SK-N-SH (cell line): ENCODE measurements at regions not wholly inside any gene's neighbourhood (a gene's known extent, or its start where the extent isn't known, plus 50 kb on each side); places are given as distances from the start of the nearest gene placed in this dataset.

ENCODE experiments used
- CTCF ChIA-PET: fragments of 300-600, 350-600 bp; formaldehyde crosslinking; extraction: SDS; loops from one replicate; lab custom pipeline; 2021; lab: Yijun Ruan, JAX
- POLR2A ChIA-PET: fragments of 350-600 bp; sonication (Branson Sonifier 250); formaldehyde crosslinking; extraction: SDS; loops from one replicate; lab custom pipeline; 2020; ENCODE audit warnings: antibody characterized with exemption, inconsistent platforms; lab: Yijun Ruan, JAX
- DNase-seq: peaks from one replicate; pipeline ENCODE4 v3.0.0; 2012
- H2AFZ ChIP-seq: fragments of 200-600 bp; sonication (generic); 2 replicates; pipeline ENCODE4 v1.8.1; 2016; ENCODE audit warnings: antibody characterized with exemption, mild to moderate bottlenecking, low read depth
- H3F3A ChIP-seq: fragments of 200-600 bp; sonication (generic); replicated peaks from 2 replicates; pipeline ENCODE3; 2016; ENCODE audit warnings: antibody characterized with exemption, mild to moderate bottlenecking; ENCODE audit not compliant: insufficient read depth
- H3K27ac ChIP-seq, 2 experiments: fragments of 200-500 bp in 1 of 2; fragments of 200-600 bp in 1 of 2; sonication (Bioruptor generic) in 1 of 2; sonication (generic), shearing (Covaris generic) in 1 of 2; 2 replicates each; pipeline versions ENCODE4 v1.5.1 to v1.6.1; 2014 to 2016; ENCODE audit warnings: low read depth in 2 of 2, inconsistent platforms in 1 of 2, low read length in 1 of 2, mild to moderate bottlenecking in 1 of 2, mixed read lengths in 1 of 2
- H3K27me3 ChIP-seq: fragments of 200-600 bp; sonication (generic), shearing (Covaris generic); 2 replicates; pipeline ENCODE4 v1.6.1; 2016; ENCODE audit warnings: mixed run types; ENCODE audit not compliant: insufficient read depth
- H3K36me3 ChIP-seq, 2 experiments: fragments of 200-500 bp in 1 of 2; fragments of 200-600 bp in 1 of 2; sonication (Bioruptor generic) in 1 of 2; sonication (generic) in 1 of 2; replicated peaks in 1 of 2; 2 replicates each; pipeline versions ENCODE3 to v1.5.1; 2014 to 2016; ENCODE audit warnings: low read length in 1 of 2, mild to moderate bottlenecking in 1 of 2; ENCODE audit not compliant: insufficient read depth in 2 of 2, control insufficient read depth in 1 of 2
- H3K4me1 ChIP-seq, 2 experiments: fragments of 200-500 bp in 1 of 2; fragments of 200-600 bp in 1 of 2; sonication (Bioruptor generic) in 1 of 2; sonication (generic), shearing (Covaris generic) in 1 of 2; 2 replicates each; pipeline versions ENCODE4 v1.5.1 to v1.6.1; 2014 to 2016; ENCODE audit warnings: low read depth in 1 of 2, low read length in 1 of 2, mixed run types in 1 of 2; ENCODE audit not compliant: insufficient read depth in 2 of 2, control insufficient read depth in 1 of 2
- H3K4me2 ChIP-seq: fragments of 200-600 bp; sonication (generic), shearing (Covaris generic); 2 replicates; pipeline ENCODE4 v1.6.1; 2017; ENCODE audit warnings: mixed run types
- H3K4me3 ChIP-seq, 2 experiments: fragments of 200-500 bp in 1 of 2; fragments of 200-600 bp in 1 of 2; sonication (Bioruptor generic) in 1 of 2; sonication (generic), shearing (Covaris generic) in 1 of 2; 2 replicates each; pipeline versions ENCODE4 v1.5.1 to v1.8.1; 2014 to 2016; ENCODE audit warnings: low read depth in 2 of 2, inconsistent platforms in 1 of 2, low read length in 1 of 2, mild to moderate bottlenecking in 1 of 2, mixed read lengths in 1 of 2, moderate library complexity in 1 of 2
- H3K79me2 ChIP-seq: fragments of 200-600 bp; sonication (generic); 2 replicates; pipeline ENCODE4 v1.8.1; 2017; ENCODE audit warnings: mild to moderate bottlenecking; ENCODE audit not compliant: insufficient read depth
- H3K9ac ChIP-seq: fragments of 200-600 bp; sonication (generic); 2 replicates; pipeline ENCODE4 v1.6.1; 2017; ENCODE audit warnings: mixed run types
- H3K9me2 ChIP-seq: fragments of 200-600 bp; sonication (generic); 2 replicates; pipeline ENCODE4 v1.6.1; 2017; ENCODE audit warnings: mixed run types
- H3K9me3 ChIP-seq: fragments of 200-600 bp; sonication (generic); 2 replicates; pipeline ENCODE4 v1.6.1; 2017; ENCODE audit warnings: mixed run types, mild to moderate bottlenecking, moderate library complexity
- H4K20me1 ChIP-seq: fragments of 200-600 bp; sonication (generic); 2 replicates; pipeline ENCODE4 v1.6.1; 2017; ENCODE audit warnings: mild to moderate bottlenecking, mixed run types; ENCODE audit not compliant: insufficient read depth
- CHD2 ChIP-seq: fragments of 150-350 bp; IDR thresholded peaks from 2 replicates; pipeline ENCODE4 v1.6.1; 2018; ENCODE audit warnings: low read length; ENCODE audit not compliant: partially characterized antibody
- CTCF ChIP-seq: fragments of 200-600 bp; sonication (generic); IDR thresholded peaks from 2 replicates; pipeline ENCODE4 v1.6.1; 2017; ENCODE audit warnings: antibody characterized with exemption, mild to moderate bottlenecking, moderate library complexity
- ELF1 ChIP-seq: IDR thresholded peaks from 2 replicates; pipeline ENCODE4 v1.4.0; 2012
- EP300 ChIP-seq, 2 experiments: IDR thresholded peaks; 2 replicates each; pipeline versions ENCODE4 v1.4.0 to v1.6.1; 2012; ENCODE audit warnings: borderline replicate concordance in 1 of 2, low read depth in 1 of 2, low read length in 1 of 2
- EZH2phosphoT487 ChIP-seq: fragments of 200-600 bp; sonication (generic); IDR thresholded peaks from 2 replicates; pipeline ENCODE4 v1.6.1; 2017; ENCODE audit warnings: low read depth, mixed run types, mild to moderate bottlenecking, antibody characterized with exemption, moderate library complexity, borderline replicate concordance
- FOXJ3 ChIP-seq: sonication (generic); formaldehyde crosslinking; IDR thresholded peaks from 2 replicates; pipeline ENCODE4 v1.5.1; 2020; ENCODE audit warnings: mild to moderate bottlenecking, missing genetic modification reagents
- GATA2 ChIP-seq: sonication (generic); formaldehyde crosslinking; IDR thresholded peaks from 2 replicates; pipeline ENCODE4 v1.5.0; 2020; ENCODE audit warnings: mild to moderate bottlenecking, missing genetic modification reagents
- MEF2A ChIP-seq: IDR thresholded peaks from 2 replicates; pipeline ENCODE4 v1.4.0; 2012; ENCODE audit warnings: low read depth, borderline replicate concordance
- POLR2AphosphoS5 ChIP-seq: IDR thresholded peaks from 2 replicates; pipeline ENCODE4 v1.6.1; 2012; ENCODE audit warnings: low read depth, low read length
- RXRA ChIP-seq: IDR thresholded peaks from 2 replicates; pipeline ENCODE4 v1.4.0; 2012; ENCODE audit warnings: low read depth, mild to moderate bottlenecking, borderline replicate concordance
- SIN3A ChIP-seq: IDR thresholded peaks from 2 replicates; pipeline ENCODE4 v1.6.1; 2012; ENCODE audit warnings: low read depth, mild to moderate bottlenecking, low read length, moderate library complexity, borderline replicate concordance
- SMC3 ChIP-seq: IDR thresholded peaks from 2 replicates; pipeline ENCODE4 v1.6.1; 2012; ENCODE audit warnings: low read depth, low read length, improper control_type of control experiment
- TEAD4 ChIP-seq: IDR thresholded peaks from 2 replicates; pipeline ENCODE4 v1.4.0; 2012; ENCODE audit warnings: mild to moderate bottlenecking, borderline replicate concordance; ENCODE audit not compliant: insufficient read depth
- YY1 ChIP-seq: IDR thresholded peaks from 2 replicates; pipeline ENCODE4 v1.4.0; 2012; ENCODE audit warnings: low read depth, mild to moderate bottlenecking
- WGBS: methylation state at CpG from one replicate; pipeline ENCODE4 v1.1.6; 2017; ENCODE audit warnings: low lambda C conversion rate; 5-methylcytosine and 5-hydroxymethylcytosine counted together

DNA sequence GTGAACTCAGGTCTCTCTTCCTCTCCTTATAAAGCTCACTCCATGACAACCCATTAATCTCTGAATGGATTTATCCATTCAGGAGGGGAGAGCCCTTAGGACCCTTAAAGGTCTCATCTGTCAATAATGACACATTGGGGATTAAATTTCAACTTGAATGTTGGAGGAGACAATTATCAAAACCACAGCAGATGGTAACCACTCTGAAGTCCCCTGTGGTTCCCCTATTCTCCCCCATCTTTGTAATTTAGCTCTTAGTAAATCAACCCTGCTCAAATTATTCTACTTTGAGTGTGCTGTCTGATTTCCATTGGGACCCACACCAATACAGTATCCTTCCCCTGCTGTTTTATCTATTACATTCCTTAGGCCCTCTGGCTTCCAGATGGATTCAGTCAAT lies 72.0 kb upstream of the RAI14 start:
- CTCF ChIA-PET, result no interaction called here
- H2AFZ ChIP-seq, result no peak overlapping the region
- no peaks in the 10 kb centered on the region for H3K27me3 ChIP-seq
- POLR2A ChIA-PET, result no interaction called here
- H3F3A ChIP-seq, result peaks cover 10% of the 10 kb centered on the region
- no peaks in the 10 kb centered on the region for H3K9me3 ChIP-seq
- no peaks in the 10 kb centered on the region for H4K20me1 ChIP-seq
- H3K9ac ChIP-seq, result no peak overlapping the region
- H3K4me2 ChIP-seq, result no peak overlapping the region
- no peak for DNase-seq
- no peak overlapping the region for H3K27ac ChIP-seq
- TF ChIP-seq TEAD4 (no peak), RXRA (no peak)
- TF ChIP-seq, all 33 proteins: peak for 0
- Histone ChIP-seq H3K4me3 (no peak overlapping the region), H3K9me2 (no peaks in the 10 kb centered on the region), H3K79me2 (no peaks in the 10 kb centered on the region), H3K4me1 (peaks cover 0 to 16% of the 10 kb centered on the region in 2 experiments; a peak in 3 of 4 replicates), H3K36me3 (no peaks in the 10 kb centered on the region)

DNA sequence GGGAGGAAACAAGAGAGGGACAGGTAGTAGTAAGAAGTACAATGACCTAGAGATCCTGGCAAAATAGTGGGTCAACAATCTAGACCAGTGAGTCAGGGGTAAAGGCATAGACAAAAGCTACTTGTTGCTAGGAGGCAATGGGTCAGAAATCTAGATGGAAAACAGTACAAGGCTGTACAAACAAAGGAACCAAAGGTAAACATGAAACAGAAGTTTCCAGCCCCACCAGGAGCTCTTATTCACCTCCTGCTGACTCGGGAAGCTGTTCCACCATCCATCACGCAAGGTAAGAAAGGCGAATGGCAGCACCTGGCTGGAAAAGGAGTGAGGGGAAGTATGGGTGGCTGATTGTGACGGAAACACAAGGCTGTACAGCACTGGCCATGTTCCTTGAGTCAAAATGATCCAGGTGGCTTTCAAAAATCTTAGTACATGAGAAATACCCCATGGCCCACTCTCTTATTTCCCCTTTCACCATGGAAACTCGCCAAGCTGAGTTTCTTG lies 70.5 kb upstream of the RAI14 start:
- POLR2A ChIA-PET, result no interaction called here
- Histone ChIP-seq H3K9me3 (no peaks in the 10 kb centered on the region), H4K20me1 (no peaks in the 10 kb centered on the region), H3K4me3 (no peak overlapping the region)
- TF ChIP-seq TEAD4 (no peak), ELF1 (no peak), CHD2 (no peak), SMC3 (no peak), GATA2 (CRISPR knock-in tag) (no peak), EZH2phosphoT487 (no peak), FOXJ3 (CRISPR knock-in tag) (no peak), CTCF (no peak), SIN3A (no peak), EP300 (IDR thresholded peaks at IDR 0.05; ENCODE audit: borderline replicate concordance in 1 of 2, low read depth in 1 of 2, low read length in 1 of 2) (no peak), POLR2AphosphoS5 (no peak), MEF2A (no peak), YY1 (no peak)
- TF ChIP-seq, all 33 proteins: peak for 0
- CTCF ChIA-PET, result no interaction called here
- Histone ChIP-seq H3K4me1 (peaks cover 0 to 16% of the 10 kb centered on the region in 2 experiments; a peak in 3 of 4 replicates), H3F3A (peaks cover 10% of the 10 kb centered on the region), H3K9me2 (no peaks in the 10 kb centered on the region), H3K79me2 (no peaks in the 10 kb centered on the region), H3K27ac (peak overlapping the region; percentile 34 to 88; a peak in 3 of 4 replicates), H3K9ac (peak overlapping the region; percentile 47), H3K36me3 (no peaks in the 10 kb centered on the region), H2AFZ (no peak overlapping the region), H3K4me2 (peak overlapping the region; percentile 49), H3K27me3 (no peaks in the 10 kb centered on the region)
- no peak for DNase-seq
- WGBS, result 57% methylated on average over 5 of the region's 5 CpGs
